SK-N-SH treated with all-trans-retinoic acid at 6 μM for 48 hours (cell line): ENCODE measurements at regions not wholly inside any gene's neighbourhood (a gene's known extent, or its start where the extent isn't known, plus 50 kb on each side); places are given as distances from the start of the nearest gene placed in this dataset.
"Not testable (repeated sequence)": the region's sequence is repeated elsewhere in the genome, so short reads cannot be mapped to it uniquely, and the experiment has no call there.

Experiments
- ATAC-seq: fragments of 200-7000 bp; cut with Tn5 transposase; 3 replicates; pipeline ENCODE4 v1.9.1; 2020; ENCODE audit warnings: mild to moderate bottlenecking, moderate library complexity
- ARNTL ChIP-seq: fragments of 450-650 bp; formaldehyde crosslinking; IDR thresholded peaks from 2 replicates; pipeline ENCODE4 v1.5.0; 2020; ENCODE audit warnings: low read depth, mild to moderate bottlenecking, moderate library complexity, borderline replicate concordance
- BACH2 ChIP-seq: fragments of 250-450 bp; sonication (Bioruptor Pico); IDR thresholded peaks from 2 replicates; pipeline ENCODE4 v1.9.0; 2021; ENCODE audit warnings: mild to moderate bottlenecking, borderline replicate concordance
- CSDC2 ChIP-seq: fragments of 250-450 bp; sonication (Bioruptor Pico); IDR thresholded peaks from 2 replicates; pipeline ENCODE4 v1.5.0; 2020; ENCODE audit warnings: mild to moderate bottlenecking, moderate library complexity
- ESRRG ChIP-seq: fragments of 250-450 bp; sonication (Bioruptor Pico); IDR thresholded peaks from 2 replicates; pipeline ENCODE4 v1.6.1; 2021; ENCODE audit warnings: mild to moderate bottlenecking
- GLIS3 ChIP-seq: fragments of 250-450 bp; sonication (Bioruptor Pico); IDR thresholded peaks from 2 replicates; pipeline ENCODE4 v1.5.0; 2020; ENCODE audit warnings: mild to moderate bottlenecking, moderate library complexity
- ISL1 ChIP-seq: fragments of 250-450 bp; sonication (Bioruptor Pico); IDR thresholded peaks from 2 replicates; pipeline ENCODE4 v2.1.2; 2022; ENCODE audit warnings: mild to moderate bottlenecking, moderate library complexity
- OSR1 ChIP-seq: fragments of 250-450 bp; sonication (Bioruptor Pico); IDR thresholded peaks from 2 replicates; pipeline ENCODE4 v1.8.0; 2022; ENCODE audit warnings: moderate library complexity, mild to moderate bottlenecking, inconsistent platforms
- RARB ChIP-seq: fragments of 250-450 bp; sonication (Bioruptor Pico); IDR thresholded peaks from 2 replicates; pipeline ENCODE4 v1.8.0; 2021; ENCODE audit warnings: mild to moderate bottlenecking, moderate library complexity
- SNAI2 ChIP-seq: fragments of 250-450 bp; sonication (Bioruptor Pico); IDR thresholded peaks from 2 replicates; pipeline ENCODE4 v1.5.0; 2020; ENCODE audit warnings: mild to moderate bottlenecking, moderate library complexity
- TCF4 ChIP-seq: fragments of 250-450 bp; sonication (Bioruptor Pico); IDR thresholded peaks from 2 replicates; pipeline ENCODE4 v1.8.0; 2021; ENCODE audit warnings: mild to moderate bottlenecking, moderate library complexity, borderline replicate concordance
- TOX ChIP-seq: fragments of 250-450 bp; sonication (Bioruptor Pico); IDR thresholded peaks from 2 replicates; pipeline ENCODE4 v1.8.0; 2021; ENCODE audit warnings: mild to moderate bottlenecking, moderate library complexity, borderline replicate concordance
- ZC3H10 ChIP-seq: fragments of 250-450 bp; sonication (Bioruptor Pico); IDR thresholded peaks from 2 replicates; pipeline ENCODE4 v1.5.1; 2021; ENCODE audit warnings: mild to moderate bottlenecking, moderate library complexity
- ZFP3 ChIP-seq: fragments of 250-450 bp; sonication (Bioruptor Pico); IDR thresholded peaks from 2 replicates; pipeline ENCODE4 v1.5.0; 2020; ENCODE audit warnings: mild to moderate bottlenecking, moderate library complexity
- ZFP30 ChIP-seq: fragments of 450-650 bp; formaldehyde crosslinking; IDR thresholded peaks from 2 replicates; pipeline ENCODE4 v1.5.0; 2022; ENCODE audit warnings: mild to moderate bottlenecking, moderate library complexity
- ZNF565 ChIP-seq: fragments of 450-650 bp; formaldehyde crosslinking; conservative IDR thresholded peaks from 2 replicates; pipeline ENCODE4 v1.5.0; 2020; ENCODE audit warnings: low read depth, mild to moderate bottlenecking, moderate library complexity
- ZNF70 ChIP-seq: fragments of 450-650 bp; formaldehyde crosslinking; IDR thresholded peaks from 2 replicates; pipeline ENCODE4 v1.5.0; 2020; ENCODE audit warnings: mild to moderate bottlenecking, moderate library complexity
- ZNF8 ChIP-seq: fragments of 450-650 bp; formaldehyde crosslinking; IDR thresholded peaks from 2 replicates; pipeline ENCODE4 v1.5.0; 2020; ENCODE audit warnings: mild to moderate bottlenecking, moderate library complexity
- TF ChIP-seq, protein P1 (sequence below): fragments of 250-450 bp; sonication (Bioruptor Pico); IDR thresholded peaks from 2 replicates; pipeline ENCODE4 v1.8.0; 2020; ENCODE audit warnings: mild to moderate bottlenecking, moderate library complexity, borderline replicate concordance
- TF ChIP-seq, protein P2 (sequence below): fragments of 250-450 bp; sonication (Bioruptor Pico); IDR thresholded peaks from 2 replicates; pipeline ENCODE4 v1.8.0; 2021; ENCODE audit warnings: low read depth, mild to moderate bottlenecking, moderate library complexity, borderline replicate concordance
- TF ChIP-seq, protein P3 (sequence below): fragments of 250-450 bp; sonication (Bioruptor Pico); IDR thresholded peaks from 2 replicates; pipeline ENCODE4 v1.5.1; 2020; ENCODE audit warnings: low read depth, mild to moderate bottlenecking, moderate library complexity
- TF ChIP-seq, protein P4 (sequence below): fragments of 250-450 bp; sonication (Bioruptor Pico); IDR thresholded peaks from 2 replicates; pipeline ENCODE4 v1.5.1; 2021; ENCODE audit warnings: mild to moderate bottlenecking, moderate library complexity
- TF ChIP-seq, protein P5 (sequence below): fragments of 250-450 bp; sonication (Bioruptor Pico); IDR thresholded peaks from 2 replicates; pipeline ENCODE4 v1.5.0; 2020; ENCODE audit warnings: mild to moderate bottlenecking, moderate library complexity

DNA sequence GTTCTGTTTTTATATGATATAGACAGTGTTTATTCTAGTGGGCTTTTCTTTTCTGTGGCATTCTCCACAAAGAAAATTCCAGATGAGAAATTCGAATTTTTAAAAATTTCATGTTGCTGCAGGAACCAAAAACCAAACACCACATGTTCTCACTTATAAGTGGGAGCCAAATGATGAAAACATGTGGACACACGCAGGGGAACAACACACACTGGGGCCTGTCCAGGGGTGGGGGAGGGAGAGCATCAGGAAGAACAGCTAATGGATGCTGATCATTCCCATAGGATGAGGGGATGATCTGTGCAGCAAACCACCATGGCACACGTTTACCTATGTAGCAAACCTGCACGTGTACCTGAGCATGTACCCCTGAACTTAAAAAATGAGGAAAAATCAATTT lies 499.0 kb upstream of the SLC35B3 start:
- TF ChIP-seq, protein P1, sequence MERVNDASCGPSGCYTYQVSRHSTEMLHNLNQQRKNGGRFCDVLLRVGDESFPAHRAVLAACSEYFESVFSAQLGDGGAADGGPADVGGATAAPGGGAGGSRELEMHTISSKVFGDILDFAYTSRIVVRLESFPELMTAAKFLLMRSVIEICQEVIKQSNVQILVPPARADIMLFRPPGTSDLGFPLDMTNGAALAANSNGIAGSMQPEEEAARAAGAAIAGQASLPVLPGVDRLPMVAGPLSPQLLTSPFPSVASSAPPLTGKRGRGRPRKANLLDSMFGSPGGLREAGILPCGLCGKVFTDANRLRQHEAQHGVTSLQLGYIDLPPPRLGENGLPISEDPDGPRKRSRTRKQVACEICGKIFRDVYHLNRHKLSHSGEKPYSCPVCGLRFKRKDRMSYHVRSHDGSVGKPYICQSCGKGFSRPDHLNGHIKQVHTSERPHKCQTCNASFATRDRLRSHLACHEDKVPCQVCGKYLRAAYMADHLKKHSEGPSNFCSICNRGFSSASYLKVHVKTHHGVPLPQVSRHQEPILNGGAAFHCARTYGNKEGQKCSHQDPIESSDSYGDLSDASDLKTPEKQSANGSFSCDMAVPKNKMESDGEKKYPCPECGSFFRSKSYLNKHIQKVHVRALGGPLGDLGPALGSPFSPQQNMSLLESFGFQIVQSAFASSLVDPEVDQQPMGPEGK (CRISPR knock-in tag) = no peak
- TF ChIP-seq RARB (CRISPR knock-in tag) (no peak), GLIS3 (CRISPR knock-in tag) (no peak), OSR1 (CRISPR knock-in tag) (no peak), ZNF8 (CRISPR knock-in tag) (no peak), ZNF565 (CRISPR knock-in tag) (no peak), TOX (CRISPR knock-in tag) (no peak), CSDC2 (CRISPR knock-in tag) (no peak), ISL1 (no peak), ARNTL (CRISPR knock-in tag) (no peak), ZFP3 (CRISPR knock-in tag) (no peak), SNAI2 (no peak), ESRRG (no peak), ZC3H10 (CRISPR knock-in tag) (no peak), ZFP30 (no peak), TCF4 (CRISPR knock-in tag) (no peak), ZNF70 (CRISPR knock-in tag) (no peak)
- TF ChIP-seq, protein P2, sequence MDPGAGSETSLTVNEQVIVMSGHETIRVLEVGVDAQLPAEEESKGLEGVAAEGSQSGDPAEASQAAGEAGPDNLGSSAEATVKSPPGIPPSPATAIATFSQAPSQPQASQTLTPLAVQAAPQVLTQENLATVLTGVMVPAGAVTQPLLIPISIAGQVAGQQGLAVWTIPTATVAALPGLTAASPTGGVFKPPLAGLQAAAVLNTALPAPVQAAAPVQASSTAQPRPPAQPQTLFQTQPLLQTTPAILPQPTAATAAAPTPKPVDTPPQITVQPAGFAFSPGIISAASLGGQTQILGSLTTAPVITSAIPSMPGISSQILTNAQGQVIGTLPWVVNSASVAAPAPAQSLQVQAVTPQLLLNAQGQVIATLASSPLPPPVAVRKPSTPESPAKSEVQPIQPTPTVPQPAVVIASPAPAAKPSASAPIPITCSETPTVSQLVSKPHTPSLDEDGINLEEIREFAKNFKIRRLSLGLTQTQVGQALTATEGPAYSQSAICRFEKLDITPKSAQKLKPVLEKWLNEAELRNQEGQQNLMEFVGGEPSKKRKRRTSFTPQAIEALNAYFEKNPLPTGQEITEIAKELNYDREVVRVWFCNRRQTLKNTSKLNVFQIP (CRISPR knock-in tag) = no peak
- TF ChIP-seq, protein P3, sequence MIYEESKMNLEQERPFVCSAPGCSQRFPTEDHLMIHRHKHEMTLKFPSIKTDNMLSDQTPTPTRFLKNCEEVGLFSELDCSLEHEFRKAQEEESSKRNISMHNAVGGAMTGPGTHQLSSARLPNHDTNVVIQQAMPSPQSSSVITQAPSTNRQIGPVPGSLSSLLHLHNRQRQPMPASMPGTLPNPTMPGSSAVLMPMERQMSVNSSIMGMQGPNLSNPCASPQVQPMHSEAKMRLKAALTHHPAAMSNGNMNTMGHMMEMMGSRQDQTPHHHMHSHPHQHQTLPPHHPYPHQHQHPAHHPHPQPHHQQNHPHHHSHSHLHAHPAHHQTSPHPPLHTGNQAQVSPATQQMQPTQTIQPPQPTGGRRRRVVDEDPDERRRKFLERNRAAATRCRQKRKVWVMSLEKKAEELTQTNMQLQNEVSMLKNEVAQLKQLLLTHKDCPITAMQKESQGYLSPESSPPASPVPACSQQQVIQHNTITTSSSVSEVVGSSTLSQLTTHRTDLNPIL (CRISPR knock-in tag) = no peak
- TF ChIP-seq, all 23 proteins: peak for 0
- no peak for ATAC-seq

DNA sequence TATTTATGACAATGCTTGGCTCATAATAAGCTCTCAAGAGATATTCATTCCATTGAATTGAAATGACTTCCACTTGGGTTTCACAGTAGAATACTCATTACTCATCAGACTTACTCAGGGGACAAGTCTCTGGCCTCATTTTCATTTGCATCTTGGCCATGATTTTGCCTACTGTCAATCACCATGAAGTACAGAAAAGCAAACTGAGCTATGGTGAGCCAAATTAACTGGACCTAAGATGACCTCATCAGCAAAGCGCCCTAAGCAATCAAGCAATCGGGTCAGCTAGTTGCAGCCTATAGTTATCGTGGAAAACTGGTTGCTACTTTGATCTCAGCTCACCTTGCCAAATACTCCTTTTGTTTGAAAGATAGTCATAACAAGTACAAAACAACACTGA lies 494.7 kb upstream of the SLC35B3 start:
- no peak for ATAC-seq
- TF ChIP-seq, protein P4, sequence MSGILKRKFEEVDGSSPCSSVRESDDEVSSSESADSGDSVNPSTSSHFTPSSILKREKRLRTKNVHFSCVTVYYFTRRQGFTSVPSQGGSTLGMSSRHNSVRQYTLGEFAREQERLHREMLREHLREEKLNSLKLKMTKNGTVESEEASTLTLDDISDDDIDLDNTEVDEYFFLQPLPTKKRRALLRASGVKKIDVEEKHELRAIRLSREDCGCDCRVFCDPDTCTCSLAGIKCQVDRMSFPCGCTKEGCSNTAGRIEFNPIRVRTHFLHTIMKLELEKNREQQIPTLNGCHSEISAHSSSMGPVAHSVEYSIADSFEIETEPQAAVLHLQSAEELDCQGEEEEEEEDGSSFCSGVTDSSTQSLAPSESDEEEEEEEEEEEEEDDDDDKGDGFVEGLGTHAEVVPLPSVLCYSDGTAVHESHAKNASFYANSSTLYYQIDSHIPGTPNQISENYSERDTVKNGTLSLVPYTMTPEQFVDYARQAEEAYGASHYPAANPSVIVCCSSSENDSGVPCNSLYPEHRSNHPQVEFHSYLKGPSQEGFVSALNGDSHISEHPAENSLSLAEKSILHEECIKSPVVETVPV (CRISPR knock-in tag) = no peak
- TF ChIP-seq ZNF70 (CRISPR knock-in tag) (no peak), ESRRG (no peak), ZNF8 (CRISPR knock-in tag) (no peak), RARB (CRISPR knock-in tag) (no peak), CSDC2 (CRISPR knock-in tag) (no peak), TOX (CRISPR knock-in tag) (no peak), BACH2 (CRISPR knock-in tag) (no peak), ZFP30 (no peak), GLIS3 (CRISPR knock-in tag) (no peak), ZC3H10 (CRISPR knock-in tag) (no peak)
- TF ChIP-seq, protein P2 (CRISPR knock-in tag) = no peak
- TF ChIP-seq, protein P3 (CRISPR knock-in tag) = no peak
- TF ChIP-seq, protein P5, sequence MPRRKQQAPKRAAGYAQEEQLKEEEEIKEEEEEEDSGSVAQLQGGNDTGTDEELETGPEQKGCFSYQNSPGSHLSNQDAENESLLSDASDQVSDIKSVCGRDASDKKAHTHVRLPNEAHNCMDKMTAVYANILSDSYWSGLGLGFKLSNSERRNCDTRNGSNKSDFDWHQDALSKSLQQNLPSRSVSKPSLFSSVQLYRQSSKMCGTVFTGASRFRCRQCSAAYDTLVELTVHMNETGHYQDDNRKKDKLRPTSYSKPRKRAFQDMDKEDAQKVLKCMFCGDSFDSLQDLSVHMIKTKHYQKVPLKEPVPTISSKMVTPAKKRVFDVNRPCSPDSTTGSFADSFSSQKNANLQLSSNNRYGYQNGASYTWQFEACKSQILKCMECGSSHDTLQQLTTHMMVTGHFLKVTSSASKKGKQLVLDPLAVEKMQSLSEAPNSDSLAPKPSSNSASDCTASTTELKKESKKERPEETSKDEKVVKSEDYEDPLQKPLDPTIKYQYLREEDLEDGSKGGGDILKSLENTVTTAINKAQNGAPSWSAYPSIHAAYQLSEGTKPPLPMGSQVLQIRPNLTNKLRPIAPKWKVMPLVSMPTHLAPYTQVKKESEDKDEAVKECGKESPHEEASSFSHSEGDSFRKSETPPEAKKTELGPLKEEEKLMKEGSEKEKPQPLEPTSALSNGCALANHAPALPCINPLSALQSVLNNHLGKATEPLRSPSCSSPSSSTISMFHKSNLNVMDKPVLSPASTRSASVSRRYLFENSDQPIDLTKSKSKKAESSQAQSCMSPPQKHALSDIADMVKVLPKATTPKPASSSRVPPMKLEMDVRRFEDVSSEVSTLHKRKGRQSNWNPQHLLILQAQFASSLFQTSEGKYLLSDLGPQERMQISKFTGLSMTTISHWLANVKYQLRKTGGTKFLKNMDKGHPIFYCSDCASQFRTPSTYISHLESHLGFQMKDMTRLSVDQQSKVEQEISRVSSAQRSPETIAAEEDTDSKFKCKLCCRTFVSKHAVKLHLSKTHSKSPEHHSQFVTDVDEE = no peak
- TF ChIP-seq, all 23 proteins: peak for 0

DNA sequence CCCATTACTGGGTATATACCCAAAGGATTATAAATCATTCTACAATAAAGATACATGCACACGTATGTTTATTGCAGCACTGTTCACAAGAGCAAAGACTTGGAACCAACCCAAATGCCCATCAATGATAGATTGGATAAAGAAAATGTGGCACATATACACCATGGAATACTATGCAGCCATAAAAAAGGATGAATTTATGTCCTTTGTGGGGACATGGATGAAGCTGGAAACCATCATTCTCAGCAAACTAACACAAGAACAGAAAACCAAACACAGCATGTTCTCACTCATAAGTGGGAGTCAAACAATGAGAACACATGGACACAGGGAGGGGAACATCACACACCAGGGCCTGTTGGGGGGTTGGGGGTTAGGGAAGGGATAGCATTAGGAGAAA lies 484.9 kb upstream of the SLC35B3 start:
- not testable (repeated sequence) for ATAC-seq
